ENCODE measurements at regions not wholly inside any gene's neighbourhood (a gene's known extent, or its start where the extent isn't known, plus 50 kb on each side); places are given as distances from the start of the nearest gene placed in this dataset.

- WGBS, 4 donors: 68 to 81% (median 71%) methylated on average over 2 of the region's 2 CpGs
- no peak overlapping the region for H3K27ac ChIP-seq
- intact Hi-C loops (cut with DNase I): no loop called here
Measured at GRCh38 chr13:20285530-20285929, 53.4 kb upstream of the GJB6 start.

More at GRCh38 chr13:20285530-20285929, 53.4 kb upstream of the GJB6 start:
- Histone ChIP-seq H3K4me1 (no peaks in the 10 kb centered on the region), H3K27me3 (no peaks in the 10 kb centered on the region), H3K9me3 (peaks cover 0 to 59% (median 46%) of the 10 kb centered on the region in 12 donors), H3K36me3 (no peaks in the 10 kb centered on the region), H3K4me3 (no peak overlapping the region)
- TF ChIP-seq CTCF (IDR thresholded peaks at IDR 0.05) (no peak), POLR2A (IDR thresholded peaks at IDR 0.05) (no peak)
- no peak for ATAC-seq
- DNase-seq: no peak
